Activated CD8-positive, alpha-beta T cell treated with anti-CD3 and anti-CD28 coated beads for 36 hours (primary cell): ENCODE measurements at regions not wholly inside any gene's neighbourhood (a gene's known extent, or its start where the extent isn't known, plus 50 kb on each side); places are given as distances from the start of the nearest gene placed in this dataset.

ENCODE experiments used
- ATAC-seq: fragments of 200-7000 bp; cut with Tn5 transposase; one replicate; pipeline ENCODE4 v1.10.0; 2021; ENCODE audit warnings: mild to moderate bottlenecking, moderate library complexity
- CTCF ChIA-PET: fragments of 350-600 bp; sonication (Branson Sonifier 250); formaldehyde crosslinking; loops from one replicate; lab custom pipeline; 2021; ENCODE audit warnings: antibody characterized with exemption; lab: Charles Lee
- POLR2A ChIA-PET: fragments of 350-600 bp; sonication (Branson Sonifier 250); formaldehyde crosslinking; loops from one replicate; lab custom pipeline; 2021; ENCODE audit warnings: antibody characterized with exemption; lab: Charles Lee
- DNase-seq: peaks from one replicate; pipeline ENCODE4 v3.0.0-alpha.2; 2020
- H3K27ac Mint-ChIP-seq: one replicate; pipeline ENCODE4 v1.8.0; 2021; ENCODE audit warnings: mild to moderate bottlenecking, mixed read lengths
- H3K27me3 Mint-ChIP-seq: one replicate; pipeline ENCODE4 v1.8.0; 2021; ENCODE audit warnings: mixed read lengths
- H3K36me3 Mint-ChIP-seq: one replicate; pipeline ENCODE4 v1.8.0; 2021; ENCODE audit warnings: low read depth, mixed read lengths
- H3K4me1 Mint-ChIP-seq: one replicate; pipeline ENCODE4 v1.8.0; 2021; ENCODE audit warnings: low read depth, mixed read lengths
- H3K4me3 Mint-ChIP-seq: one replicate; pipeline ENCODE4 v1.8.0; 2021; ENCODE audit warnings: mild to moderate bottlenecking, moderate library complexity, mixed read lengths
- H3K9me3 Mint-ChIP-seq: one replicate; pipeline ENCODE4 v1.8.0; 2021; ENCODE audit warnings: mixed read lengths
- CTCF ChIP-seq: fragments of 200-600 bp; IDR thresholded peaks from one replicate; pipeline ENCODE4 v1.8.0; 2022; ENCODE audit warnings: antibody characterized with exemption, mild to moderate bottlenecking
- intact Hi-C: fragments of 100-400 bp; cut with micrococcal nuclease; formaldehyde crosslinking; loops from one replicate; pipeline ENCODE4 v1.10.0; 2022

GRCh38 chr15:38071211-38071972 is 137.0 kb downstream of the TMCO5A start:
- Mint-ChIP-seq H3K9me3 (no peaks in the 10 kb centered on the region), H3K4me1 (peaks cover 40% of the 10 kb centered on the region), H3K4me3 (no peak overlapping the region), H3K36me3 (no peaks in the 10 kb centered on the region), H3K27ac (no peak overlapping the region), H3K27me3 (peaks cover 66% of the 10 kb centered on the region)
- no peak for TF ChIP-seq CTCF
- no peak for ATAC-seq
- intact Hi-C loops, result no loop called here
- DNase-seq, result no peak
- ChIA-PET POLR2A (interaction anchor here (1.4 kb wide), 1 partner anchor 13 kb away, joined by 3 read pairs; no protein-coding TSS in a partner anchor), CTCF (no interaction called here)

GRCh38 chr15:38072007-38072347 is 137.5 kb downstream of the TMCO5A start:
- DNase-seq (no peak), ATAC-seq (no peak)
- ChIA-PET CTCF (interaction anchor here (1.0 kb wide), 1 partner anchor 12 kb away, joined by 3 read pairs; no protein-coding TSS in a partner anchor), POLR2A (interaction anchor here (1.4 kb wide), 1 partner anchor 12 kb away, joined by 3 read pairs; no protein-coding TSS in a partner anchor)
- Mint-ChIP-seq H3K4me1 (peaks cover 40% of the 10 kb centered on the region), H3K27me3 (peaks cover 65% of the 10 kb centered on the region), H3K4me3 (peak overlapping the region; percentile 57), H3K36me3 (no peaks in the 10 kb centered on the region), H3K27ac (no peak overlapping the region), H3K9me3 (no peaks in the 10 kb centered on the region)
- TF ChIP-seq CTCF, result no peak
- intact Hi-C loops, result no loop called here

- ChIA-PET POLR2A (interaction anchor here (1.4 kb wide), 1 partner anchor 11 kb away, joined by 3 read pairs; no protein-coding TSS in a partner anchor), CTCF (interaction anchor here (1.0 to 1.4 kb wide), 2 partner anchors 12 to 13 kb away, joined by 3 read pairs; no protein-coding TSS in a partner anchor)
- ATAC-seq (peak; percentile 67), DNase-seq (peak; percentile 63)
- intact Hi-C loops, result no loop called here
- H3K9me3 Mint-ChIP-seq, result no peaks in the 10 kb centered on the region
- H3K36me3 Mint-ChIP-seq, result no peaks in the 10 kb centered on the region
- H3K27ac Mint-ChIP-seq, result no peak overlapping the region
- H3K4me1 Mint-ChIP-seq, result peaks cover 40% of the 10 kb centered on the region
- H3K4me3 Mint-ChIP-seq, result peak overlapping the region; percentile 57
- no peak for TF ChIP-seq CTCF
- H3K27me3 Mint-ChIP-seq, result peaks cover 62% of the 10 kb centered on the region
Observed at GRCh38 chr15:38072348-38073177, 138.1 kb downstream of the TMCO5A start.

- intact Hi-C loops, result no loop called here
- Mint-ChIP-seq H3K27me3 (peaks cover 55% of the 10 kb centered on the region), H3K27ac (no peak overlapping the region), H3K36me3 (no peaks in the 10 kb centered on the region), H3K4me1 (peaks cover 36% of the 10 kb centered on the region), H3K9me3 (no peaks in the 10 kb centered on the region), H3K4me3 (peak overlapping the region; percentile 9)
- POLR2A ChIA-PET, result no interaction called here
- CTCF ChIA-PET, result interaction anchor here (1.4 kb wide), 1 partner anchor 11 kb away, joined by 3 read pairs; no protein-coding TSS in a partner anchor
- TF ChIP-seq CTCF, result no peak
- ATAC-seq (no peak), DNase-seq (peak; percentile 14)
Observed at GRCh38 chr15:38073178-38073946, 138.9 kb downstream of the TMCO5A start.
